PC-9 (cell line): ENCODE measurements at regions not wholly inside any gene's neighbourhood (a gene's known extent, or its start where the extent isn't known, plus 50 kb on each side); places are given as distances from the start of the nearest gene placed in this dataset.

ENCODE experiments used
- BruUV-seq: library from RNA; stranded (reverse); fragments of 400-500 nt; replicated peaks from 2 replicates; lab custom pipeline; 2021; lab: Mats Ljungman, UMichigan
- CTCF ChIA-PET: fragments of 300-600 bp; sonication (Branson Sonifier 250); formaldehyde crosslinking; loops from one replicate; lab custom pipeline; 2022; ENCODE audit warnings: antibody characterized with exemption; lab: Charles Lee
- POLR2A ChIA-PET: fragments of 300-600 bp; sonication (Branson Sonifier 250); formaldehyde crosslinking; loops from one replicate; lab custom pipeline; 2022; ENCODE audit warnings: antibody characterized with exemption; ENCODE audit not compliant: unreplicated experiment; lab: Charles Lee
- DNase-seq, 2 experiments: peaks; one replicate each; pipeline versions ENCODE4 v3.0.0 to v3.0.0-alpha.2; 2015 to 2022; ENCODE audit warnings: mixed read lengths in 1 of 2
- H2AFZ ChIP-seq: fragments of 200-600 bp; sonication (generic); 2 replicates; pipeline ENCODE4 v1.8.1; 2017; ENCODE audit warnings: antibody characterized with exemption
- H3F3A ChIP-seq: fragments of 200-600 bp; sonication (generic); 2 replicates; pipeline ENCODE4 v1.8.1; 2017; ENCODE audit warnings: antibody characterized with exemption, mild to moderate bottlenecking, low read depth; ENCODE audit not compliant: insufficient read depth
- H3K27ac ChIP-seq: fragments of 200-600 bp; sonication (generic); 2 replicates; pipeline ENCODE4 v1.6.1; 2016; ENCODE audit warnings: mixed run types
- H3K27me3 ChIP-seq: fragments of 200-600 bp; sonication (generic); 2 replicates; pipeline ENCODE4 v1.6.1; 2016; ENCODE audit warnings: low read depth, mixed run types; ENCODE audit not compliant: insufficient read depth
- H3K36me3 ChIP-seq: fragments of 200-600 bp; sonication (generic); 2 replicates; pipeline ENCODE4 v1.6.1; 2016; ENCODE audit warnings: low read depth, mixed run types
- H3K4me1 ChIP-seq: fragments of 200-600 bp; sonication (generic); replicated peaks from 2 replicates; pipeline ENCODE4 v1.6.1; 2016; ENCODE audit warnings: mixed run types; ENCODE audit not compliant: insufficient read depth
- H3K4me2 ChIP-seq: fragments of 200-600 bp; sonication (generic); 2 replicates; pipeline ENCODE4 v1.6.1; 2017; ENCODE audit warnings: mixed run types
- H3K4me3 ChIP-seq: fragments of 200-600 bp; sonication (generic); 2 replicates; pipeline ENCODE4 v1.6.1; 2016; ENCODE audit warnings: mixed run types
- H3K79me2 ChIP-seq: fragments of 200-600 bp; sonication (generic); 2 replicates; pipeline ENCODE4 v1.6.1; 2017; ENCODE audit warnings: low read depth, mixed run types
- H3K9me2 ChIP-seq: fragments of 200-600 bp; sonication (generic); 2 replicates; pipeline ENCODE4 v1.8.1; 2017; ENCODE audit warnings: mild to moderate bottlenecking; ENCODE audit not compliant: insufficient read depth
- H3K9me3 ChIP-seq: fragments of 200-600 bp; sonication (generic); 2 replicates; pipeline ENCODE4 v1.8.1; 2016; ENCODE audit warnings: low read depth; ENCODE audit not compliant: insufficient read depth
- H4K20me1 ChIP-seq: fragments of 200-600 bp; sonication (generic); 2 replicates; pipeline ENCODE4 v1.8.1; 2017; ENCODE audit not compliant: insufficient read depth
- CTCF ChIP-seq: fragments of 200-600 bp; sonication (generic); conservative IDR thresholded peaks from 2 replicates; pipeline ENCODE4 v1.6.1; 2017; ENCODE audit warnings: mixed run types, antibody characterized with exemption, mild to moderate bottlenecking, moderate library complexity
- EZH2 ChIP-seq: fragments of 200-600 bp; sonication (generic); IDR thresholded peaks from 2 replicates; pipeline ENCODE4 v1.8.0; 2017; ENCODE audit warnings: antibody characterized with exemption, low read depth
- intact Hi-C: fragments of 100-400 bp; cut with micrococcal nuclease; formaldehyde crosslinking; loops from one replicate; pipeline ENCODE4 v1.10.0; 2022; ENCODE audit not compliant: unreplicated experiment

GRCh38 chr17:13263746-13264145 lies 245.9 kb upstream of the ELAC2 start:
- Histone ChIP-seq H3K4me1 (no peaks in the 10 kb centered on the region), H3K9me2 (no peaks in the 10 kb centered on the region), H3K9me3 (no peaks in the 10 kb centered on the region), H3K36me3 (no peaks in the 10 kb centered on the region), H3K27ac (no peak overlapping the region), H3K4me3 (no peak overlapping the region), H3K79me2 (no peaks in the 10 kb centered on the region), H3K4me2 (no peak overlapping the region), H3K27me3 (no peaks in the 10 kb centered on the region), H3F3A (no peaks in the 10 kb centered on the region), H2AFZ (no peak overlapping the region), H4K20me1 (no peaks in the 10 kb centered on the region)
- no TSS peak for BruUV-seq
- TF ChIP-seq EZH2 (no peak), CTCF (no peak)
- no peak for DNase-seq
- POLR2A ChIA-PET: no interaction called here
- CTCF ChIA-PET: no interaction called here
- intact Hi-C loops: no loop called here

- no peaks in the 10 kb centered on the region for H3F3A ChIP-seq
- BruUV-seq: no TSS peak
- TF ChIP-seq CTCF: no peak
- TF ChIP-seq EZH2: no peak
- CTCF ChIA-PET: no interaction called here
- no peaks in the 10 kb centered on the region for H3K79me2 ChIP-seq
- POLR2A ChIA-PET: no interaction called here
- H3K4me2 ChIP-seq: no peak overlapping the region
- DNase-seq: no peak
- no peak overlapping the region for H2AFZ ChIP-seq
- no peaks in the 10 kb centered on the region for H3K9me3 ChIP-seq
- no peaks in the 10 kb centered on the region for H3K27me3 ChIP-seq
- no peaks in the 10 kb centered on the region for H4K20me1 ChIP-seq
- no peak overlapping the region for H3K27ac ChIP-seq
- no peak overlapping the region for H3K4me3 ChIP-seq
- intact Hi-C loops: no loop called here
- H3K36me3 ChIP-seq: no peaks in the 10 kb centered on the region
- H3K9me2 ChIP-seq: no peaks in the 10 kb centered on the region
- no peaks in the 10 kb centered on the region for H3K4me1 ChIP-seq
Observed at GRCh38 chr17:13256545-13256944, 238.7 kb upstream of the ELAC2 start.

GRCh38 chr17:13253733-13254410 lies 236.0 kb upstream of the ELAC2 start:
- Histone ChIP-seq H4K20me1 (no peaks in the 10 kb centered on the region), H3K4me3 (no peak overlapping the region), H3K79me2 (no peaks in the 10 kb centered on the region), H3F3A (no peaks in the 10 kb centered on the region), H3K9me3 (no peaks in the 10 kb centered on the region), H3K36me3 (no peaks in the 10 kb centered on the region), H3K27ac (no peak overlapping the region), H3K4me2 (no peak overlapping the region), H3K27me3 (no peaks in the 10 kb centered on the region), H3K4me1 (no peaks in the 10 kb centered on the region), H2AFZ (no peak overlapping the region), H3K9me2 (no peaks in the 10 kb centered on the region)
- TF ChIP-seq EZH2: no peak
- no peak for TF ChIP-seq CTCF
- no peak for DNase-seq
- POLR2A ChIA-PET: no interaction called here
- CTCF ChIA-PET: no interaction called here
- intact Hi-C loops: no loop called here
- BruUV-seq: no TSS peak
